SK-N-SH treated with all-trans-retinoic acid at 6 μM for 48 hours (cell line): ENCODE measurements at regions not wholly inside any gene's neighbourhood (a gene's known extent, or its start where the extent isn't known, plus 50 kb on each side); places are given as distances from the start of the nearest gene placed in this dataset.

Source experiments
- OSR1 ChIP-seq: fragments of 250-450 bp; sonication (Bioruptor Pico); IDR thresholded peaks from 2 replicates; pipeline ENCODE4 v1.8.0; 2022; ENCODE audit warnings: moderate library complexity, mild to moderate bottlenecking, inconsistent platforms
- PATZ1 ChIP-seq: fragments of 250-450 bp; sonication (Bioruptor Pico); IDR thresholded peaks from 2 replicates; pipeline ENCODE4 v1.8.0; 2020; ENCODE audit warnings: mild to moderate bottlenecking, moderate library complexity, borderline replicate concordance
- POU6F1 ChIP-seq: fragments of 250-450 bp; sonication (Bioruptor Pico); IDR thresholded peaks from 2 replicates; pipeline ENCODE4 v1.8.0; 2021; ENCODE audit warnings: low read depth, mild to moderate bottlenecking, moderate library complexity, borderline replicate concordance
- PPARA ChIP-seq: fragments of 250-450 bp; sonication (Bioruptor Pico); IDR thresholded peaks from 2 replicates; pipeline ENCODE4 v1.5.0; 2020; ENCODE audit warnings: mild to moderate bottlenecking, borderline replicate concordance
- TCF4 ChIP-seq: fragments of 250-450 bp; sonication (Bioruptor Pico); IDR thresholded peaks from 2 replicates; pipeline ENCODE4 v1.8.0; 2021; ENCODE audit warnings: mild to moderate bottlenecking, moderate library complexity, borderline replicate concordance
- TOX ChIP-seq: fragments of 250-450 bp; sonication (Bioruptor Pico); IDR thresholded peaks from 2 replicates; pipeline ENCODE4 v1.8.0; 2021; ENCODE audit warnings: mild to moderate bottlenecking, moderate library complexity, borderline replicate concordance
- ZFP3 ChIP-seq: fragments of 250-450 bp; sonication (Bioruptor Pico); IDR thresholded peaks from 2 replicates; pipeline ENCODE4 v1.5.0; 2020; ENCODE audit warnings: mild to moderate bottlenecking, moderate library complexity
- ZFP30 ChIP-seq: fragments of 450-650 bp; formaldehyde crosslinking; IDR thresholded peaks from 2 replicates; pipeline ENCODE4 v1.5.0; 2022; ENCODE audit warnings: mild to moderate bottlenecking, moderate library complexity
- TF ChIP-seq, protein P1 (sequence below): fragments of 250-450 bp; sonication (Bioruptor Pico); IDR thresholded peaks from 2 replicates; pipeline ENCODE4 v1.5.0; 2020; ENCODE audit warnings: mild to moderate bottlenecking, moderate library complexity

GRCh38 chr11:15668718-15669117 lies 554.0 kb downstream of the INSC start:
- TF ChIP-seq TCF4 (CRISPR knock-in tag) = no peak
- TF ChIP-seq, protein P1, sequence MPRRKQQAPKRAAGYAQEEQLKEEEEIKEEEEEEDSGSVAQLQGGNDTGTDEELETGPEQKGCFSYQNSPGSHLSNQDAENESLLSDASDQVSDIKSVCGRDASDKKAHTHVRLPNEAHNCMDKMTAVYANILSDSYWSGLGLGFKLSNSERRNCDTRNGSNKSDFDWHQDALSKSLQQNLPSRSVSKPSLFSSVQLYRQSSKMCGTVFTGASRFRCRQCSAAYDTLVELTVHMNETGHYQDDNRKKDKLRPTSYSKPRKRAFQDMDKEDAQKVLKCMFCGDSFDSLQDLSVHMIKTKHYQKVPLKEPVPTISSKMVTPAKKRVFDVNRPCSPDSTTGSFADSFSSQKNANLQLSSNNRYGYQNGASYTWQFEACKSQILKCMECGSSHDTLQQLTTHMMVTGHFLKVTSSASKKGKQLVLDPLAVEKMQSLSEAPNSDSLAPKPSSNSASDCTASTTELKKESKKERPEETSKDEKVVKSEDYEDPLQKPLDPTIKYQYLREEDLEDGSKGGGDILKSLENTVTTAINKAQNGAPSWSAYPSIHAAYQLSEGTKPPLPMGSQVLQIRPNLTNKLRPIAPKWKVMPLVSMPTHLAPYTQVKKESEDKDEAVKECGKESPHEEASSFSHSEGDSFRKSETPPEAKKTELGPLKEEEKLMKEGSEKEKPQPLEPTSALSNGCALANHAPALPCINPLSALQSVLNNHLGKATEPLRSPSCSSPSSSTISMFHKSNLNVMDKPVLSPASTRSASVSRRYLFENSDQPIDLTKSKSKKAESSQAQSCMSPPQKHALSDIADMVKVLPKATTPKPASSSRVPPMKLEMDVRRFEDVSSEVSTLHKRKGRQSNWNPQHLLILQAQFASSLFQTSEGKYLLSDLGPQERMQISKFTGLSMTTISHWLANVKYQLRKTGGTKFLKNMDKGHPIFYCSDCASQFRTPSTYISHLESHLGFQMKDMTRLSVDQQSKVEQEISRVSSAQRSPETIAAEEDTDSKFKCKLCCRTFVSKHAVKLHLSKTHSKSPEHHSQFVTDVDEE (CRISPR knock-in tag) = no peak
- no peak for TF ChIP-seq ZFP3 (CRISPR knock-in tag)
- TF ChIP-seq PATZ1 (CRISPR knock-in tag) = no peak
- TF ChIP-seq OSR1 = no peak
- TF ChIP-seq POU6F1 (CRISPR knock-in tag) = no peak
- TF ChIP-seq TOX (CRISPR knock-in tag) = no peak
- no peak for TF ChIP-seq PPARA
- TF ChIP-seq ZFP30 = no peak
